H9 (cell line): ENCODE measurements at regions not wholly inside any gene's neighbourhood (a gene's known extent, or its start where the extent isn't known, plus 50 kb on each side); places are given as distances from the start of the nearest gene placed in this dataset.

ENCODE experiments used
- DNase-seq: peaks from one replicate; pipeline ENCODE4 v3.0.0-alpha.2; 2017
- H2AFZ ChIP-seq: one replicate; pipeline ENCODE4 v1.6.1; 2013; ENCODE audit warnings: mild to moderate bottlenecking, low read length, control low read depth, moderate library complexity
- H2AK5ac ChIP-seq: 2 replicates; pipeline ENCODE4 v1.6.1; 2013; ENCODE audit warnings: low read length, control low read depth, mixed read lengths; ENCODE audit not compliant: insufficient read length
- H2BK120ac ChIP-seq: one replicate; pipeline ENCODE4 v1.6.1; 2013; ENCODE audit warnings: low read depth, mild to moderate bottlenecking, low read length, control low read depth, inconsistent platforms; ENCODE audit not compliant: poor library complexity, severe bottlenecking
- H2BK12ac ChIP-seq: 2 replicates; pipeline ENCODE4 v1.6.1; 2013; ENCODE audit warnings: low read length, control low read depth, mixed read lengths, low read depth; ENCODE audit not compliant: insufficient read length
- H2BK15ac ChIP-seq: 2 replicates; pipeline ENCODE4 v1.6.1; 2013; ENCODE audit warnings: low read depth, low read length, control low read depth
- H2BK20ac ChIP-seq: one replicate; pipeline ENCODE4 v1.6.1; 2013; ENCODE audit warnings: low read depth, mild to moderate bottlenecking, low read length, control low read depth, inconsistent platforms; ENCODE audit not compliant: poor library complexity, severe bottlenecking
- H2BK5ac ChIP-seq: 2 replicates; pipeline ENCODE4 v1.6.1; 2013; ENCODE audit warnings: low read length, control low read depth, mixed read lengths; ENCODE audit not compliant: insufficient read length
- H3K14ac ChIP-seq: 2 replicates; pipeline ENCODE4 v1.6.1; 2013; ENCODE audit warnings: low read length, control low read depth; ENCODE audit not compliant: insufficient read depth
- H3K18ac ChIP-seq: 2 replicates; pipeline ENCODE4 v1.6.1; 2013; ENCODE audit warnings: low read depth, mild to moderate bottlenecking, mixed read lengths, low read length, control low read depth; ENCODE audit not compliant: insufficient read length
- H3K23ac ChIP-seq: 2 replicates; pipeline ENCODE4 v1.6.1; 2013; ENCODE audit warnings: low read length, control low read depth, mixed read lengths, low read depth; ENCODE audit not compliant: insufficient read length
- H3K23me2 ChIP-seq: 2 replicates; pipeline ENCODE4 v1.6.1; 2013; ENCODE audit warnings: low read depth, mild to moderate bottlenecking, mixed read lengths, low read length, control low read depth; ENCODE audit not compliant: insufficient read length, poor library complexity, severe bottlenecking
- H3K27ac ChIP-seq: 2 replicates; pipeline ENCODE4 v1.5.1; 2013; ENCODE audit warnings: low read length, control low read depth, mixed read lengths, low read depth; ENCODE audit not compliant: insufficient read length
- H3K27me3 ChIP-seq: 2 replicates; pipeline ENCODE4 v1.6.1; 2013; ENCODE audit warnings: low read length, control low read depth, inconsistent platforms; ENCODE audit not compliant: insufficient read depth
- H3K4ac ChIP-seq: 2 replicates; pipeline ENCODE4 v1.6.1; 2013; ENCODE audit warnings: low read depth, mild to moderate bottlenecking, control low read depth, inconsistent platforms, low read length, moderate library complexity
- H3K4me1 ChIP-seq: 2 replicates; pipeline ENCODE4 v1.6.1; 2013; ENCODE audit warnings: low read length, control low read depth, inconsistent platforms; ENCODE audit not compliant: insufficient read depth
- H3K4me2 ChIP-seq: 2 replicates; pipeline ENCODE4 v1.6.1; 2013; ENCODE audit warnings: low read length, control low read depth, mixed read lengths; ENCODE audit not compliant: insufficient read length, insufficient read depth
- H3K56ac ChIP-seq: 2 replicates; pipeline ENCODE4 v1.6.1; 2013; ENCODE audit warnings: low read depth, mild to moderate bottlenecking, mixed read lengths, low read length, control low read depth; ENCODE audit not compliant: insufficient read length
- H3K79me1 ChIP-seq: 2 replicates; pipeline ENCODE4 v1.6.1; 2013; ENCODE audit warnings: low read depth, mild to moderate bottlenecking, moderate library complexity, low read length, control low read depth, inconsistent platforms; ENCODE audit not compliant: insufficient read depth, poor library complexity, severe bottlenecking
- H3K79me2 ChIP-seq: 2 replicates; pipeline ENCODE4 v1.6.1; 2013; ENCODE audit warnings: low read length, control low read depth, inconsistent platforms; ENCODE audit not compliant: insufficient read depth
- H3K9ac ChIP-seq: 2 replicates; pipeline ENCODE4 v1.6.1; 2013; ENCODE audit warnings: low read length, control low read depth, mixed read lengths; ENCODE audit not compliant: insufficient read length; ENCODE audit errors: extremely low read depth
- H3K9me3 ChIP-seq: one replicate; pipeline ENCODE4 v1.6.1; 2013; ENCODE audit warnings: low read depth, low read length, inconsistent platforms; ENCODE audit not compliant: control insufficient read depth
- H3T11ph ChIP-seq: one replicate; pipeline ENCODE4 v1.6.1; 2013; ENCODE audit warnings: mild to moderate bottlenecking, low read length, control low read depth, inconsistent platforms
- H4K20me1 ChIP-seq: one replicate; pipeline ENCODE4 v1.6.1; 2013; ENCODE audit not compliant: control insufficient read depth, insufficient read length, insufficient read depth
- H4K5ac ChIP-seq: 2 replicates; pipeline ENCODE4 v1.6.1; 2013; ENCODE audit warnings: low read depth, mild to moderate bottlenecking, mixed read lengths, low read length, control low read depth; ENCODE audit not compliant: insufficient read length
- H4K8ac ChIP-seq: replicated peaks from 2 replicates; pipeline ENCODE4 v1.6.1; 2013; ENCODE audit warnings: low read length, control low read depth, mixed read lengths, low read depth; ENCODE audit not compliant: insufficient read length
- H4K91ac ChIP-seq: 2 replicates; pipeline ENCODE4 v1.6.1; 2013; ENCODE audit warnings: low read depth, mild to moderate bottlenecking, moderate library complexity, mixed read lengths, low read length, control low read depth; ENCODE audit not compliant: insufficient read length
- H3K27ac Mint-ChIP-seq, 3 experiments: 2 replicates in 2 of 3; 3 replicates in 1 of 3; pipeline ENCODE4 v1.8.0; 2020 to 2021; ENCODE audit warnings: mixed read lengths in 3 of 3, mild to moderate bottlenecking in 1 of 3, moderate library complexity in 1 of 3
- H3K27me3 Mint-ChIP-seq: 2 replicates; pipeline ENCODE4 v1.8.0; 2021; ENCODE audit warnings: low read depth, mild to moderate bottlenecking, moderate library complexity, mixed read lengths
- H3K36me3 Mint-ChIP-seq, 3 experiments: 2 replicates in 2 of 3; 3 replicates in 1 of 3; pipeline ENCODE4 v1.8.0; 2020 to 2021; ENCODE audit warnings: low read depth in 3 of 3, mixed read lengths in 3 of 3; ENCODE audit not compliant: insufficient read depth in 1 of 3
- H3K4me1 Mint-ChIP-seq, 2 experiments: 2 replicates each; pipeline ENCODE4 v1.8.0; 2020; ENCODE audit warnings: mixed read lengths in 2 of 2
- H3K4me3 Mint-ChIP-seq, 2 experiments: 2 replicates in 1 of 2; 3 replicates in 1 of 2; pipeline ENCODE4 v1.8.0; 2020 to 2021; ENCODE audit warnings: mild to moderate bottlenecking in 2 of 2, mixed read lengths in 2 of 2, moderate library complexity in 1 of 2
- H3K9me3 Mint-ChIP-seq, 2 experiments: 2 replicates in 1 of 2; 3 replicates in 1 of 2; pipeline ENCODE4 v1.8.0; 2020; ENCODE audit warnings: mild to moderate bottlenecking in 2 of 2, mixed read lengths in 2 of 2, moderate library complexity in 1 of 2
- WGBS: extraction: QIAGEN DNeasy Blood & Tissue Kit; methylation state at CpG from one replicate; pipeline ENCODE4 v1.1.7; 2013; ENCODE audit warnings: missing lambda C conversion rate, low lambda C conversion rate, mixed read lengths; ENCODE audit not compliant: insufficient read length; ENCODE audit errors: extremely low coverage; 5-methylcytosine and 5-hydroxymethylcytosine counted together
- TF ChIP-seq, protein P1 (sequence below): fragments of 200-600 bp; sonication (generic); conservative IDR thresholded peaks from 3 replicates; pipeline ENCODE4 v1.8.0; 2021; ENCODE audit warnings: antibody characterized with exemption, mild to moderate bottlenecking

DNA sequence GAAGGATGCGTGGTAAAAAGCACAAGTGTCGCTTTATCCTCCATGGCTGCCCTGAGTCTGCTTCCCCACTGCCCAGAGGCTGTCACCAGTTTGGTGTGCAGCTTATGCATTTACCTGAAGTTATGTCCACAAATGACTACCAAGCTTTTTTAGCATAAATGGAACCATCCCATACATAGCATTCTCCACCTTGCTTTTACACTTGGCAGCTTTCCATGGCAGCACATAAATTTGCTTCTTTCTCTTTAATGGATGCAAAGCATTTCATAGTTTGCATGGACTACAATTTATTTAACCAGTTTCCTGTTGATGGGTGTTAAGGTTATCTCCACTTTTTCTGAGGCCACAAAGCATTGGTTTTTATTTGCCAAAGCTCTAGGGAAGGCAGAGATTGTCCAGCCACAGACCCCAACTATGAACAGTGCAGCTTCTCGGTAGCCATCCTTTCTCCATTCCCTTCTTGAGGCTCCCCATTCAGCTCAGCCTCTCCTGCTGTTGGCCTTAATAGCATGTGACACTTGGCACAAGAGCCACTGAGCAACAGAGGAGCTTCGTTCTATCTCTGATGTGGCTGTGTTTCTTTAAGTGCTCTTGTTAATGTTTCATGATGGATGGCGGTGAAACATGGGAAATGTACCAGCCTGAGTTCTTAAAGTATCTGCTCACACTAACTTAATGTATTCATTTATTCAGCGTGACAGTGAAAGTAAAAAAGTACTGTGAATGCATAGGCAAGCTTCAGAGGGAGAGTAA, 59.8 kb upstream of the NAV2 start:
- Histone ChIP-seq H2BK15ac (no peak overlapping the region), H3K27ac (no peak overlapping the region), H3K18ac (no peak overlapping the region), H2BK120ac (no peak overlapping the region), H4K20me1 (no peaks in the 10 kb centered on the region), H2AK5ac (no peak overlapping the region), H3K9me3 (no peaks in the 10 kb centered on the region), H3K23ac (no peak overlapping the region), H3K23me2 (no peaks in the 10 kb centered on the region), H3K79me2 (no peaks in the 10 kb centered on the region), H3K4me2 (no peak overlapping the region), H3K9ac (no peak overlapping the region), H3K79me1 (no peaks in the 10 kb centered on the region), H3K56ac (no peak overlapping the region), H4K91ac (no peak overlapping the region), H3T11ph (no peak overlapping the region), H4K5ac (no peak overlapping the region), H3K4me1 (no peaks in the 10 kb centered on the region), H3K27me3 (no peaks in the 10 kb centered on the region), H2BK20ac (no peak overlapping the region), H2BK5ac (no peak overlapping the region), H3K14ac (no peak overlapping the region), H4K8ac (no peak overlapping the region), H2BK12ac (no peak overlapping the region), H3K4ac (no peak overlapping the region), H2AFZ (no peak overlapping the region)
- TF ChIP-seq, protein P1, sequence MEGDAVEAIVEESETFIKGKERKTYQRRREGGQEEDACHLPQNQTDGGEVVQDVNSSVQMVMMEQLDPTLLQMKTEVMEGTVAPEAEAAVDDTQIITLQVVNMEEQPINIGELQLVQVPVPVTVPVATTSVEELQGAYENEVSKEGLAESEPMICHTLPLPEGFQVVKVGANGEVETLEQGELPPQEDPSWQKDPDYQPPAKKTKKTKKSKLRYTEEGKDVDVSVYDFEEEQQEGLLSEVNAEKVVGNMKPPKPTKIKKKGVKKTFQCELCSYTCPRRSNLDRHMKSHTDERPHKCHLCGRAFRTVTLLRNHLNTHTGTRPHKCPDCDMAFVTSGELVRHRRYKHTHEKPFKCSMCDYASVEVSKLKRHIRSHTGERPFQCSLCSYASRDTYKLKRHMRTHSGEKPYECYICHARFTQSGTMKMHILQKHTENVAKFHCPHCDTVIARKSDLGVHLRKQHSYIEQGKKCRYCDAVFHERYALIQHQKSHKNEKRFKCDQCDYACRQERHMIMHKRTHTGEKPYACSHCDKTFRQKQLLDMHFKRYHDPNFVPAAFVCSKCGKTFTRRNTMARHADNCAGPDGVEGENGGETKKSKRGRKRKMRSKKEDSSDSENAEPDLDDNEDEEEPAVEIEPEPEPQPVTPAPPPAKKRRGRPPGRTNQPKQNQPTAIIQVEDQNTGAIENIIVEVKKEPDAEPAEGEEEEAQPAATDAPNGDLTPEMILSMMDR, result no peak
- Mint-ChIP-seq H3K36me3 (no peaks in the 10 kb centered on the region), H3K9me3 (peaks cover 0 to 3% of the 10 kb centered on the region in 2 experiments; a peak in 2 of 5 replicates), H3K27ac (no peak overlapping the region; a peak in 1 of 7 replicates), H3K4me3 (no peak overlapping the region), H3K27me3 (peaks cover 4% of the 10 kb centered on the region), H3K4me1 (peaks cover 2 to 4% of the 10 kb centered on the region in 2 experiments; a peak in 1 of 4 replicates)
- DNase-seq, result no peak
- WGBS, result no CpG with 5 or more reads among the region's 6 CpGs
